SIG-M5 treated with dmso at 0.1 percent for 504 hours (cell line): ENCODE measurements at regions not wholly inside any gene's neighbourhood (a gene's known extent, or its start where the extent isn't known, plus 50 kb on each side); places are given as distances from the start of the nearest gene placed in this dataset.

Experiments used
- DNase-seq: peaks from one replicate; lab custom pipeline; 2025; ENCODE audit not compliant: unreplicated experiment; lab: John Stamatoyannopoulos, UW

DNA sequence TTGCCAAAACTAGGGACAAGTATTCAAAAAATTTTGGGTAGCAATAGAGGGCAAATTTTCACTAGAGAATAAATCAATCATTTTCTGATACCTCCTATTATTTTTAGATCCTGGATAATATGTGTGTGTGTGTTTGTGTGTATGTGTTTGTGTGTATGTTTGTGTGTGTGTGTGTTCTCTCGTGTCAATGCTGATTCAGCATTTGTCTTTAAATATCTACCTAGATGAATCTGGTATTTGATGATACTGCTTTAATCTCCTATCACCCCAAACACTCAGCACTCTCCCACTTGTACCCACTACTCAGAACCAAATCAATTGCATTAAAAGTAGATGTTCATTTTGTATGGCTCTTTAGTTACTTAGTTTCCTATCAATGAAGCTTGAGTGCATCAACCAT lies 101.3 kb upstream of the NPFFR2 start:
- no peak for DNase-seq

DNA sequence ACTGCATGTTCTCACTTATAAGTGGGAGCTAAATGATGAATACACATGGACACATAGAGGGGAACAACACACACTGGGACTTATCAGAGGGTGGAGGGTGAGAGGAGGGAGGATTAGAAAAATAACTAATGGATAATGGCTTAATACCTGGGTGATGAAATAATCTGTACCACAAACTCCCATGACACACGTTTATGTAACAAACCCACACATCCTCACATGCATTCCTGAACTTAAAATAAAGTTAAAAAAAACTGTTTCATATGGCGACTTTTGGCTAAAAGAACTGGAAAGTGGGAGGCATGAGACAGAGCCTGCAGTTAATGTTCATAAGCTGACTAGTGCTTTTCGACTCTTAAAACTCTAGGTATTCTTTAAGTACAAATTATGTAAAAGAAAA lies 98.9 kb upstream of the NPFFR2 start:
- no peak for DNase-seq

DNA sequence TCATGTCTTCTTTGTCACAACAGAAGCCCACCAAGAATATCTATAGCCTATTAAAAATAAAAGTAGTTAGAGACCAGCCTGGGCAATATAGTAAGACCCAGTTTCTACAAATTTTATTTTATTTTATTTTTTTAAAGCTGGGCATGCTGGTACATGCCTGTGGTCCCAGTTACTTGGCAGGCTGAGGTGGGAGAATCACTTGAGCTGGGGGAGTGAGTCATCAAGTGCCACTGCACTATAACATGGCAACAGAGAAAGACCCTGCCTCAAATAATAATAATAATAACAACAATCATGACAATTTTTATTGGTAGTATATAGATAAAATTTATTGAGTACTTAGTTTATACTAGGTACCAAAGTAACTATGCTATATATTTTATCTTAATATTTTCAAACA lies 93.0 kb upstream of the NPFFR2 start:
- DNase-seq: no peak

DNA sequence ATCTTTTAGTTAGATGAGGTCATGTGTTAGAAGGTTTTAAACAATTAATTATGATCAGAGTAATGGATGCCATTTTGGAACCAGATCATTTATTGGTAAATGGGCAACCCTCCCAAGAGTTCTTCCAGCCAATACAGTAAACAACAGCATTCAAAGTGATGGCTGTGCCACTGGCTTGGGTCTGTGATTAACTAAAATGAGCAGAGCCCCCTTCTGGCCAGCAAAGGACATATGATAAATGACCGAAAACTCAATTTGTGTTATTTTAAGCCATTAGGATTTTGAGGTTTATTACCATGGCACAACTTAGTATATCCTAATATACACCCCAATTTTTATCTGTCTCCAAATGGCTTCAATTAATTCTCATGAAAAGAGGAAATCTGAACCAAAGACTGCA lies 90.8 kb upstream of the NPFFR2 start:
- DNase-seq: peak; percentile 4

DNA sequence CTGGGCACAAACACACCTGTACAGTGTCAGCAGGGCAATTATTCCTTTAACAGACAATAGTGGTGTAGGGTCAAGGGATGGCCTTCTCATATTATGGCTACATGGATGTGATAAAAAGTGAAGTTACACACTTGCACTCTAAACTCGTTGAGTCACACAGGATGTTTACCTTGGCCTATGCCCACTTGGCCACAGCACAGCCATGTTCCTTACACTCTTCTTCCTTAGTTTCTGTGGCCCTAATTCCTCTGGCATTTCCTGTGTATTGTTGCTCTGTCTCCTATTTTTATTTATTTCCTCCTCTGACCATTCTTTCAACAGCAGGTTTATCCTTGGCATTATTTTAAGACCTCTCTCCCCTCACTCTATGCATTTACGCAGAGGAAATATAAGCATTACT lies 86.8 kb upstream of the NPFFR2 start:
- no peak for DNase-seq

DNA sequence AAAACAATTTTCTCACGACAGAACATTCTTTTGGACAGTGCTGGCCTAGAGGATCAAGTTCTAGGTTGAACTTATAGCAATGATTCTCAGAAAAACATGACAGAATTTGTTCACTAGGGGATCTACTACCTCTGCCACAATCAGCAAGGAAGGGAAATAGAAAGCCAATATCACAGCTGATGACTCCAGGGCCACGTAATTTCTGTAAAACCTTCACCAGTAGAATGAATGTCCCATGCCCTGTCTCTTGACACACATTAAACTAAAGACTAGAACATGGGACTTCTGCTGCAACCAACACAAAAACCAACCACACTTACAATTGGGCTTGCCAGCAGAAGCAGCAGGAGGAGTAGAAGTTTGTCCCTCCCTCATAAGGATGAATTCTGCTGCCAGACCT lies 86.0 kb upstream of the NPFFR2 start:
- DNase-seq: no peak

DNA sequence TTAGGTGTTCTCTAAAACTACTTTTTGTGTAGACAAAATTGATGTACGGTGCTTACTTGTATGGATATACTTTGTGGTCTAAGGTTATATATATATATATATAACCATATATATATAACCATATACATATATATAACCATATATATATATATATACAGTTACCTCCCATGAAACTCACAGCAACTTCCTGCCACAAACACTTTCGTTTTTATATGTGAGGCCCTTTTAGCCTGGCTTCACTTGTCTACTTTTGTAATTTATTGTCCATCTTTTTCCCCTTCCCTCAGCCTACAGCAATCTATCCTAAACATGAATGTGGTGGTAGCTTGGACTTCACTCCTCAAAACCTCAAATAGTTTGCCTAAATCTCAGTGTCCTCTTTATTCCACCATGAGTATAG lies 72.8 kb upstream of the NPFFR2 start:
- no peak for DNase-seq

DNA sequence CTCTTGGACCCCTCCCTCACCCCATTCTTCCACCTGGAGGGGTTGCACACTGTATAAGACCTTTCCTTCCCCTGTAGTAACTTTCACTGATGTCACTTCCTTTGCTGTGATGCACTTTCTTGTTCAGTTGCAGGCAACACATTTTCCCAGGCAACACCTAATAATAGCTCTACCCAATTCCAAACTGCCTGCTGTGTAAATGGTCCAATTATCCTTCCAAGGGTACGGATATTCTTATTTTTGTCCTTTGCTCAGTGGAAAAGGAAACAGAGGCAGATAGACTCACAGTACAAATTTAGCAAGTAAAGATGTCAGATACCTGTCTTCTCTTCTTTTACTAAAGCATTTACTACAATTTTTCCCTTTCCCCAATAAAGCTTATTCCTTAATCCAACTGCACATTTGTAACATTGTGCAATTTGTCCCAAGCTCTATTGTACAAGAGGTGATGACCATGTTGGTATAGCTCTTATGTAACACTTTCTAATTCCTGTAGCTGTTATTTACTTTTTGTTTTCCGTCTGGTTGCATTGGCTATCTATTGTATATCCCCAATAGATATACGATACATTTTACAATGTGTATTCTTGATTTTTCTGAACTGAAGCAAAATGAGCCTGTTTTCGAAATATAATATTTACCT lies 69.1 kb upstream of the NPFFR2 start:
- DNase-seq: no peak

DNA sequence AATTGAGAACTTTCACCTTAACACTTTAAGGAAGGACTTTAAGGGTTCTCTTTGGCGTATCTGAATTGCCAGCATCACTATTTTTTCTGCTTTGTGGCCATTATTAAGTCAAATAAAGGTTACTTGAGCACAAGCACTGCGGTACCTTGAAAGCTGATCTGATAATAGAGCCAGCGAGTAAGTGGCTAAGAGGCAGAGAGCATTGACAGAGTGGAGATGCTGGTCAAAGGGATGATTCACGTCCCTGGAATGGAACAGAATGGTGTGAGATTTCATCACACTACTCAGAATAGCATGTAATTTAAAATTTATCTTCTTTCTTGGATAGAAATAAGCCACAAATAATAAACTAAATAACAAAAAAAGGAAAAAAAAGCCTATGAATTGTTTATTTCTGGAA lies 57.1 kb upstream of the NPFFR2 start:
- no peak for DNase-seq

DNA sequence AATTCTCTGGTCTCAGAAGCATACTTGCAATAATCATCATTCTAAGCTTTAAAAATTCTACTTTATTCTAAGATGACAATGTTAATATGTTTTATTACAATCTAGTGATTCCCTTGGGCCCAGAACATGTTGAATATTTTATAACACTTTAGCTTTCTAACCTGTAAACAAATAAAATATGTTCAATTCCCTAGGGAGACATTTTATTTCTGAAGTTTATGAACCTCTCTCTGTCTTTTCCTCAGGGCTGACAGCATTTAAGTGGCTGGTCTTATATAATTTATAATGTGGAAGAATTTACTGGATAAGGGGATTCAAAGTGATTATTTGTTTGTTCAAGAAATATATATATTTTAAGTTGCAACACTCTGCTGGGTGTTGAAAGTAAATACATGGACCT lies 55.3 kb upstream of the NPFFR2 start:
- no peak for DNase-seq

DNA sequence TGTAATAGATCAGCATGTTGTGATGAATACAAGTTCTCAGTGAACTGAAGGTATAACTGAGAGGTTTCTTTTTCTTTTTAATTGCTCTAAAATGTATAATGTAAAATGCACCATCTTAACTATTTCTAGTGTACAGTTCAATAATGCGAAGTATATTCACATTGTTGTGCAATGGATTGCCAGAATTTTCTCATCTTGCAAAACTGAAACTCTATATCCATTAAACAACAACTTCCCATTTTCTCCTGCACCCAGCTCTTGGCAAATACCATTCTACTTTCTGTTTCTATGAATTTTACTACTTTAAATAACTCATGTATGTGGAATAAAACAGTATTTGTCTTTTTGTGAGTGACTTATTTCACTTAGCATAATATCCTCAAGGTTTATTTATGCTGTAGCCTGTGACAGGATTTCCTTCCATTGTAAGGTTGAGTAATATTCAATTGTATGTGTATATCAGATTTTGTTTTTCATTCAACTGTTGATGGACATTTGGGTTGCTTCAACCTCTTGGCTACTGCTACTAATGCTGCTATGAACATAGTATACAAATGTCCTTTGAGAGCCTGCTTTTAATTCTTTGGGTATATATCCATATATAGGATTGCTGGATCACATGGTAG lies 53.5 kb upstream of the NPFFR2 start:
- peak; percentile 76 for DNase-seq

DNA sequence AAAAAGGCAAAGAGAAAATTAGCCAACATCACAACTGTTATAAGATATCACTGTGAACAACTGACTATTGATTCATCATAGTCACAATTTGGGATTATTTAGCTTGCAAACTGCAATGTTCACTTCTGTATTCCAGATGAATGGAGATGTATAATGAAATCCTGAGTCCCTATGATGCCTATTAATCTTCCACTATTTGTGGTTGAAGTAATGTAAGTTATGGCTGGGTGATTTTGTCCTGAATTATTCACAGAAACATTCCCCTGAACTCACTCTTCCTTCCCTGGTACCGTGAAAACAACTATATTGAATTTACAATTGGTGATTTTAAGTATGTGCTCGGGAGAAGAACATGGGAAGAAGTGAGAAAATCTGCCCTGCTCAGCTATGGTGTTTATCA lies 50.8 kb upstream of the NPFFR2 start:
- DNase-seq: no peak
